Keratinocyte (primary cell): ENCODE measurements at regions not wholly inside any gene's neighbourhood (a gene's known extent, or its start where the extent isn't known, plus 50 kb on each side); places are given as distances from the start of the nearest gene placed in this dataset.

Experiments used
- DNase-seq: peaks from one replicate; pipeline ENCODE4 v3.0.0-alpha.2; 2011; ENCODE audit warnings: low read depth, missing footprints, low spot score
- FAIRE-seq: peaks from 2 replicates; lab custom pipeline; 2011; peaks lifted over from hg19 to GRCh38; lab: Jason Lieb, UNC
- H2AFZ ChIP-seq: 2 replicates; pipeline ENCODE4 v1.6.0; 2012; ENCODE audit warnings: low read length, control low read depth, inconsistent platforms; ENCODE audit not compliant: control insufficient read depth
- H3K27ac ChIP-seq: 2 replicates; pipeline ENCODE4 v1.5.1; 2011; ENCODE audit warnings: low read length; ENCODE audit not compliant: control insufficient read depth, insufficient read depth
- H3K27me3 ChIP-seq: 3 replicates; pipeline ENCODE4 v1.6.0; 2011; ENCODE audit warnings: low read length; ENCODE audit not compliant: control insufficient read depth, insufficient read depth; ENCODE audit errors: extremely low read depth
- H3K36me3 ChIP-seq, 2 experiments: 2 replicates in 1 of 2; 3 replicates in 1 of 2; pipeline ENCODE4 v1.5.1; 2011; ENCODE audit warnings: low read length in 2 of 2, mild to moderate bottlenecking in 1 of 2; ENCODE audit not compliant: control insufficient read depth in 2 of 2, insufficient read depth in 2 of 2; ENCODE audit errors: extremely low read depth in 1 of 2
- H3K4me1 ChIP-seq: 3 replicates; pipeline ENCODE4 v1.5.1; 2011; ENCODE audit warnings: low read length; ENCODE audit not compliant: control insufficient read depth, insufficient read depth; ENCODE audit errors: extremely low read depth
- H3K4me2 ChIP-seq: 3 replicates; pipeline ENCODE4 v1.6.0; 2011; ENCODE audit warnings: low read depth, low read length; ENCODE audit not compliant: control insufficient read depth, insufficient read depth; ENCODE audit errors: extremely low read depth
- H3K4me3 ChIP-seq, 3 experiments: fragments of 200-600 bp in 1 of 3; sonication (generic) in 1 of 3; 2 replicates in 2 of 3; 3 replicates in 1 of 3; pipeline ENCODE4 v1.5.1; 2011 to 2016; ENCODE audit warnings: low read length in 3 of 3, mild to moderate bottlenecking in 3 of 3, control low read depth in 2 of 3, inconsistent platforms in 1 of 3, low read depth in 1 of 3, mixed read lengths in 1 of 3, mixed run types in 1 of 3, moderate library complexity in 1 of 3; ENCODE audit not compliant: control insufficient read depth in 2 of 3, insufficient read depth in 2 of 3; ENCODE audit errors: extremely low read depth in 1 of 3
- H3K79me2 ChIP-seq: 2 replicates; pipeline ENCODE4 v1.6.0; 2012; ENCODE audit warnings: low read length; ENCODE audit not compliant: control insufficient read depth, insufficient read depth
- H3K9ac ChIP-seq: 3 replicates; pipeline ENCODE4 v1.6.0; 2011; ENCODE audit warnings: low read length; ENCODE audit not compliant: control insufficient read depth, insufficient read depth; ENCODE audit errors: extremely low read depth
- H3K9me1 ChIP-seq: 3 replicates; pipeline ENCODE4 v1.6.0; 2011; ENCODE audit warnings: low read length; ENCODE audit not compliant: control insufficient read depth, insufficient read depth; ENCODE audit errors: extremely low read depth
- H3K9me3 ChIP-seq: 2 replicates; pipeline ENCODE4 v1.5.1; 2012; ENCODE audit warnings: low read depth, low read length; ENCODE audit not compliant: control insufficient read depth
- H4K20me1 ChIP-seq: 3 replicates; pipeline ENCODE4 v1.6.0; 2011; ENCODE audit warnings: low read length; ENCODE audit not compliant: control insufficient read depth, insufficient read depth; ENCODE audit errors: extremely low read depth
- CTCF ChIP-seq, 3 experiments: IDR thresholded peaks in 1 of 3; conservative IDR thresholded peaks in 1 of 3; optimal IDR thresholded peaks in 1 of 3; 2 replicates in 2 of 3; 3 replicates in 1 of 3; pipeline versions ENCODE3 to v1.5.1; 2011; ENCODE audit warnings: low read length in 3 of 3, mild to moderate bottlenecking in 3 of 3, moderate library complexity in 2 of 3, control low read depth in 1 of 3, inconsistent platforms in 1 of 3; ENCODE audit not compliant: insufficient read depth in 2 of 3; ENCODE audit errors: extremely low read depth in 1 of 3
- EZH2 ChIP-seq: IDR thresholded peaks from one replicate; pipeline ENCODE4 v1.6.1; 2012; ENCODE audit warnings: inconsistent platforms, mild to moderate bottlenecking, low read length, moderate library complexity
- dilution Hi-C: fragments of 300-500 bp; cut with MboI; formaldehyde crosslinking; loops from one replicate; pipeline ENCODE4 v1.7.0; 2020; ENCODE audit warnings: low sequenced_read_pairs; ENCODE audit not compliant: extremely low pct_ligation_motif_present

GRCh38 chr2:195471807-195472206, 185.2 kb upstream of the SLC39A10 start:
- Histone ChIP-seq H3K4me3 (no peak overlapping the region), H3K79me2 (no peaks in the 10 kb centered on the region), H3K9ac (no peak overlapping the region), H3K36me3 (no peaks in the 10 kb centered on the region), H2AFZ (no peak overlapping the region), H3K27me3 (no peaks in the 10 kb centered on the region), H3K27ac (no peak overlapping the region), H4K20me1 (no peaks in the 10 kb centered on the region), H3K4me1 (no peaks in the 10 kb centered on the region), H3K9me1 (no peaks in the 10 kb centered on the region), H3K4me2 (no peak overlapping the region), H3K9me3 (no peaks in the 10 kb centered on the region)
- FAIRE-seq (no peak), DNase-seq (no peak)
- no peak for TF ChIP-seq CTCF (optimal IDR thresholded peaks at IDR 0.05 in 1 of 3, IDR thresholded peaks at IDR 0.05 in 1 of 3, conservative IDR thresholded peaks at IDR 0.05 in 1 of 3; ENCODE audit: extremely low read depth in 1 of 3, insufficient read depth in 2 of 3, low read length in 3 of 3)
- TF ChIP-seq EZH2, result no peak
- dilution Hi-C loops, result no loop called here

GRCh38 chr2:195471163-195471562, 185.9 kb upstream of the SLC39A10 start:
- Histone ChIP-seq H2AFZ (no peak overlapping the region), H3K27me3 (no peaks in the 10 kb centered on the region), H3K36me3 (no peaks in the 10 kb centered on the region), H3K4me1 (no peaks in the 10 kb centered on the region), H4K20me1 (no peaks in the 10 kb centered on the region), H3K4me3 (no peak overlapping the region), H3K27ac (no peak overlapping the region), H3K9ac (no peak overlapping the region), H3K9me3 (no peaks in the 10 kb centered on the region), H3K4me2 (no peak overlapping the region), H3K9me1 (no peaks in the 10 kb centered on the region), H3K79me2 (no peaks in the 10 kb centered on the region)
- dilution Hi-C loops, result no loop called here
- DNase-seq (no peak), FAIRE-seq (no peak)
- TF ChIP-seq EZH2 (no peak), CTCF (optimal IDR thresholded peaks at IDR 0.05 in 1 of 3, IDR thresholded peaks at IDR 0.05 in 1 of 3, conservative IDR thresholded peaks at IDR 0.05 in 1 of 3; ENCODE audit: extremely low read depth in 1 of 3, insufficient read depth in 2 of 3, low read length in 3 of 3) (no peak)
